Sigmoid colon (tissue), 4 donors: ENCODE measurements at regions not wholly inside any gene's neighbourhood (a gene's known extent, or its start where the extent isn't known, plus 50 kb on each side); places are given as distances from the start of the nearest gene placed in this dataset.

Experiments
- CTCF ChIP-seq, 4 experiments: fragments of 450-650 bp in 3 of 4; fragments of 200-600 bp in 1 of 4; IDR thresholded peaks; one replicate each; pipeline ENCODE4 v1.5.1; 2016 to 2019; ENCODE audit warnings: antibody characterized with exemption in 4 of 4, mild to moderate bottlenecking in 3 of 4, moderate library complexity in 2 of 4
- EP300 ChIP-seq, 4 donors: sonication (generic); formaldehyde crosslinking; IDR thresholded peaks; one replicate each; pipeline ENCODE4 v1.6.1; 2017; ENCODE audit warnings: antibody characterized with exemption in 4 of 4
- POLR2A ChIP-seq, 2 donors: fragments of 450-650 bp; IDR thresholded peaks; one replicate each; pipeline ENCODE4 v1.6.1; 2016; ENCODE audit warnings: antibody characterized with exemption in 2 of 2, mild to moderate bottlenecking in 2 of 2, moderate library complexity in 2 of 2
- POLR2AphosphoS5 ChIP-seq, 4 donors: sonication (generic); formaldehyde crosslinking; IDR thresholded peaks; one replicate each; pipeline ENCODE4 v1.6.1; 2017; ENCODE audit warnings: antibody characterized with exemption in 4 of 4

GRCh38 chr18:57219964-57220363 is 73.1 kb downstream of the BOD1L2 start:
- TF ChIP-seq EP300 (IDR thresholded peaks at IDR 0.05) = no peak
- TF ChIP-seq POLR2AphosphoS5 (IDR thresholded peaks at IDR 0.05) = no peak
- no peak for TF ChIP-seq POLR2A (IDR thresholded peaks at IDR 0.05)
- no peak for TF ChIP-seq CTCF (IDR thresholded peaks at IDR 0.05)
